Activated CD8-positive, alpha-beta memory T cell treated with anti-CD3 and anti-CD28 coated beads, Interleukin-2, amount 50 U/mL, for 48 hours (primary cell): ENCODE measurements at regions not wholly inside any gene's neighbourhood (a gene's known extent, or its start where the extent isn't known, plus 50 kb on each side); places are given as distances from the start of the nearest gene placed in this dataset.

Experiments used
- DNase-seq: peaks from one replicate; pipeline ENCODE4 v3.0.0-alpha.2; 2020

DNA sequence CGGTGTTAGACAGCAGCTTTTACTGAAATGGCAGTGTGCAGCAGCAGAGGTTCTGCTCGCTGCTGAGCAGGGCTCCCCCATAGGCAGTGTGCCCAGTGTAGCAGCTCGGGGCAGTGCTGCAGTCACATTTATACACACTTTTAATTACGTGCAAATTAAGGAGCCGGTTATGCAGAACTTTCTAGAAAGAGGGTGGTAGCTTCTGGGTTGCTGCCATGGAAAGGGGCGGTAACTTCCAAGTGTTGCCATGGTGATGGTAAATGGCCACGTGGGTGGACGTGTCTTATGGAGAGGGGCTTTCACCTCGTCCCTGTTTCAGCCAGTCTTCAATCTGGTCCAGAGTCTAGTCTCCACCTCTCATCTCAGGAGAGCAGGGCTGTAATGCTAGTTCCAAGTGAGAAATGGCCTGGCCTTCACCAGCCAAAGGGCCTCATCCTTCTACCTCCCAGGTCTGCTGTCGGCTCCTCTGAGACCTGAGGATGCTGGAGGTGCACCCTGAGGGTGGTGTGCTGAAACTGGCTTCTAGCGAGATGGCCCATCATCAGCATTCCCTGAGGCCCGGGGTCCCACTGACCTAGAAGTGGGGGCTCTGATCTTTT is 180.5 kb upstream of the PMEPA1 start:
- no peak for DNase-seq

DNA sequence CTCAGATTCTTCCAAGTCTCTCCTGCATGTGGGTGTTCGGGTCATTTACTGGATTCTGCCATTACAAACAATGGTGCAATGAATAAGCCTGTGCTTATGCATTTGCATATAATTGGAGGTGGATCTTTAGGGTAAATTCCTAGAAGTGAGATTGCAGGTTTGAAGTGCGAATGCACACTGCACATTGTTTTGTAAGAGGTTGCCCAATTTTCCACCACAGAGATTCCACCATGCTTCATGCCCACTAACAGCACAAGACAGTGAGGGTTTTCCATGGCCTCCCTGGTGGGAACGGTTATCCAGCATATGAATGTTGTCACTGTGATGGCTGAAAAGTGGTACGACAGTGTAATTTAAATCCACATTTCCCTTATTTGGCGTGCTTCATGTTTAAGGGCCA is 178.8 kb upstream of the PMEPA1 start:
- DNase-seq, result no peak

DNA sequence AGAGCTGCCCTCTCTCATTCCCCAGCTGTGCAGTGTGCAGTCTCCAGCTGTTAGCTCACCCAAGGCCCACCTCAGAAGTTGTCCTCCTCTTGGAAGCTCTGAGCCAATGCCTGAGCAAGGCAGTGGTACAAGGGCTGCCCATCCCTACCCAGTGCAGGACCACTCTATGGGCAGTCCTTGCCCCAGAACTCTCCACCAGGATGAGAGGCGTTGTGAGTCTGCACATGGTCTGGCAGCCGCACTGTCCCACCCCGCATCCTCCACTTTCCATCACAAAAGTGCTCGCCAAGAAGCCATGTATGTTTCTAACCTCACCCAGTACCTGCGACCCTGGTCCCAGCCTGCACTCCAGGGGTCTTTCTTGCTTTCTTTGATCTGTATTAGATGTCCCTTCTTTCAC is 175.1 kb upstream of the PMEPA1 start:
- no peak for DNase-seq

DNA sequence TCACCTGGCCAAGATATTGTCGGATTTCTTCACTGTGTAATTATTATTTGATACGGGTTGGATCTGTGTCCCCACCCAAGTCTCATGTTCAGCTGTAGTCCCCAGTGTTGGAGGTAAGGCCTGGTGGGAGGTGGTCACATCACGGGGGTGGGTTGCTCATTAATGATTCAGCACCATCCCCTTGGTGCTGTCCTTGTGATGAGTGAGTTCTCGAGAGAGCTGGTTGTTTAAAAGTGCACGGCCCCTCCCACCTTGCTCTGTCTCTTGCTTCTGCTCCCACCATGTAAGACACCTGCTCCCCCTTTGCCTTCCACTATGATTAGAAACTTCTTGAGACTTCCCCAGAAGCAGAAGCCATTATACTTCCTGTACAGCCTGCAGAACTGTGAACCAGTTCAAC is 173.9 kb upstream of the PMEPA1 start:
- DNase-seq, result peak; percentile 6

DNA sequence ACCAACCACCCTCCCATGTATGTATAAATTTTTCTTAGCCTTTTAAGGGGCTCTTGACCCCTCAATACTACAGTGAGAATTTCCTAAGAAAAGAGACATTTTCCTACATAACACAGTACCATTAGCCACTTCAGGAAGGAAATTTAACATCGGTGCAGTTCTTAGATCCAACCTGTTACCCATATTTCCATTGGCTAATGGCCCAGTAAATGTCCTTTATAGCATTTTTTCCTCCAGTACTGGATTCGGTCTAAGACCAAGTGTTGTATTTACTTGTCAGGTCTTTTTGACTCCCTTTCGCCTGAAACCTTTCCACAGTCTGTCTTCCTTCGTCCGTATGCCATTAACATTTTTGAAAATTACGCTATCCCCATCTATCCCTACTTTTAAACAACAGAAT is 173.4 kb upstream of the PMEPA1 start:
- DNase-seq, result no peak

DNA sequence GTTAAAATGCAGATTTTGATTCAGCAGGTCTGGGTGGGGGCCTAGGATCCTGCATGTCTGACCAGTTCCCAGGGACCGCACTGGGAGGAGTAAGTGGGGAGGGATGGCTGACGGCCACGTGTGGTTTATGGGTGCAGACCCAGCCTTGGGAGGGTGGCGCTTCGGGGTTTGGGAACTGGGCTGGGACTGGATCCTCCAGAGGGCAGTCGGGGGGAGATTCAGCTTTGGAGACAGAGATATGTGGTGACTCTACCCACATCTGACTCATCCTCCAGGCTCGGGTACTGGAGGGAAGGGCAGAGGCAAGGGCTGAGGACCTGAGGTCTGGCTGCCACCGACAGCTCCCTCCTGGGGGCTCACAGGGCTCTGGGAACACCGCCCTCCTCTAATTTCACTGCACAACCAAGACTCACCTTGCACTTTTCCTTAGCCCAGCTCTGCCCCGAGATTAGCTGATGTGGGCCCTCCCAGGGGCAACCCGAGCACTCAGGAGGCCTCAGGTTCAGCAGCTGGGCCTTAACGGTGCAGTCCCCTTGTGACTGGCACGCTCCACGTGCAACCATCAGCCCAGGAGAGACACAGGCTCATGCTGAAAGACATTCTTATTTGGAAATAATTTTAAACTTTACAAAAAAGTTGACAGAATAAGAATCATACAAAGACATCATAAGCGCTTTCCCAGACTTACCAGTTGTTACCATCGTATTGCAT is 172.8 kb upstream of the PMEPA1 start:
- DNase-seq, result peak; percentile 28

DNA sequence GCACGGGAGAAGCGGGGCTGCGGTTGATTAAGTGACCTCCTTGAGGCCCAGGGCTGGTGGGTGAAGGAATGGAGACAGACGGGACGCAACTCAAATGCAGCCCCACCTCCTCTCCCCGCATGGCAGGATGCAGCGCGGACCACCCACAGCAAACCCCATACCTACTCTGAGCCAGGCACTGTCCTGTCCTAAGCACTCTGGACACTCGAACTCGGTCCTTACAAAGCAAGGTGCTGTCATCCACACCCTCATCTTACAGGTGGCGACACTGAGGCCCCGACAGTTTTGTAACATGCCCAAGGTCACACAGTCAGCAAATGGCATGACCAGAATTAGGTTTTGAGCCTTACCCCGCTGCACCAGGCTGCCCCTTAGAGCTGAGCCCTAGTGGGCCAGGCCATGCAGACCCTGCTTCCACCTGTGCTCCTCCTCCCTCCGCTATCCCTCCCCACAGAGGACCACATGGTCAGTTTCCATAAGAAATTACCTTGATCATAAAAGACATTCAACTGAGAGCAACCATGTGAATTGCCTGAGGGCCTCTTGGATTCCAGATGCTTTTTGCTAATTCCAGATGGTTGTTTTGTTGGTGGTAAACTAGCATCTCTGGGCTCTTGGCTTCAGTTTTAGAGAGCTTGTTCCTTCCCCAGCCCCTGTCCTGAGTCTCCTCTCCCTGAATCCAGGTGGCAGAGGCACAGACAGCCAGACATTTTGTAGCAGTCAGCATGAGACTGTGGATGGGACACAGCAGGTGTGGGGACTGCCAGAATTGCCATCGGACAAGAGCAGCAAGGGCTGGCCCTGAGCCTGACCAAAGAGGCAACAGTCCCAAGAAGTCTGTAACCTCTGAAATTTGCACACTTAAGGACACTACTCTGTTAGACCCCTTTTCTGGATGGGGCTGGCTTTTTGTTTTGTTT is 171.9 kb upstream of the PMEPA1 start:
- DNase-seq, result no peak

DNA sequence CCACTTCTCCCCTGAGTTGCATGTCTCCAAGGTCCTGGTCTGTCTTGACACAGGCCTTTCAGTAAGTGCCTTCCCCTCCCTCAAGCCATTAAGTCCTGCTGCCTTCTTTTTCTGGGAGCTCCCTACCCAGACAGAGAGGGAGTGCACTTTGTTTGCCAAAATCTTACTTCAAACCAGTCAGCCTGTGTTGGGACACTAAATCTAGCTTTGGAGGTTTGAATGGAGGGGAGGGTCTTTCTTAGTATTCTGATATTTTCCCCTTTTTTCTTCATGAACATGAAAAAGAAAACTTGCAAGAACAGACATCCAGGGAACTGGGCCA is 170.7 kb upstream of the PMEPA1 start:
- DNase-seq, result no peak

DNA sequence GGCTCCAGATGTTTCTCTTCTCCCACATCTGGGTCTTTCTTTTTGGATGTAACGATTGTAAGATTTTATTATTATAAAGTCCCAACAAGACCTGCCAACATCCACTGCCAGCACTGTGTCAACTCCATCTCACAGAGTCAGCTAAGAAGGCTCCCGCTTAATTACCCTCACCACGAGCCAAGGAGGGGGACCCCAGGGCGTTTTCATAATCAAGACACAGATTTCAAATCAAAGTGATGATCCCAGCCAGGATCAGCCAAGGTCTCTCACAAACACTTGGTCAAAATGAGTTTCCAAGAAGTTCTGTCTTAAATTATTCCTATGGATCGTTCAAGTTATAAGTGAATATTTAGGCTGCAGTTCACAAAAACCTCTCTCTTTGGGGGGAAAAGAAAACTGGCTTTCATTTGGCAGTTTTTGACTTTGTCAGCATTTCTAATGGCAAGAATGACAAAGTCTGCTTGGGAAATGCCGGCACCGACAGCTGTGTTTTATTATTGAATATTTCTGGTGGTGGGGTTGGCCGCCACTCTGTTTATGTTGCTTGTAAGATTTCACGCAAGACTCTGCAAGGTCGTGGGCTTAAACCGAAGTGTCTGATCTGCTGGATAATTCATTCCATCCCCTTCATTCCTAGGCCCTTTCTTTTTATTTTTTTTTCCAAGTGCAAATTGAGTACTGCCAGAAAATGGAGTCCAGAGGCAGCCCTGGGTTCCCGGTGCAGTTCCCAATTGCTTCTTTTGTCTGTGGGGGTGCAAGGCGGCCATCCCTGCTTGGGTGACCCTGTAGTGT is 170.2 kb upstream of the PMEPA1 start:
- DNase-seq, result no peak

DNA sequence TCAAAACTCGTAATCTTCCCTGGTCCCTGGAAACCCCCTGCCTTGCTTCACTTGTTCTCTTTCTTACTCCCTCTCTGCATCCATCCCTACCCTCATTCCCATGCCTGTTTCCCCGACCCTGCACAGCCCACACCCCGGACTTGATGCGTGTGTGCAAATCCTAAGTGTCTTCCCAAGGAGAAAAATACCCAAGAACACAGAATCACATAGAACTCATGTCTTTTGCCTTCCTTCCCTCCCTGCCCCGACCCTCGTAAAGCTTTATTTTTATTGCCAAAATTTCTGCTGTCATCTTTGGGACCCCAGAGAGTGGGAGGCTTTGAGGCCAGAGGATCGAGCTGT is 169.6 kb upstream of the PMEPA1 start:
- DNase-seq, result no peak

DNA sequence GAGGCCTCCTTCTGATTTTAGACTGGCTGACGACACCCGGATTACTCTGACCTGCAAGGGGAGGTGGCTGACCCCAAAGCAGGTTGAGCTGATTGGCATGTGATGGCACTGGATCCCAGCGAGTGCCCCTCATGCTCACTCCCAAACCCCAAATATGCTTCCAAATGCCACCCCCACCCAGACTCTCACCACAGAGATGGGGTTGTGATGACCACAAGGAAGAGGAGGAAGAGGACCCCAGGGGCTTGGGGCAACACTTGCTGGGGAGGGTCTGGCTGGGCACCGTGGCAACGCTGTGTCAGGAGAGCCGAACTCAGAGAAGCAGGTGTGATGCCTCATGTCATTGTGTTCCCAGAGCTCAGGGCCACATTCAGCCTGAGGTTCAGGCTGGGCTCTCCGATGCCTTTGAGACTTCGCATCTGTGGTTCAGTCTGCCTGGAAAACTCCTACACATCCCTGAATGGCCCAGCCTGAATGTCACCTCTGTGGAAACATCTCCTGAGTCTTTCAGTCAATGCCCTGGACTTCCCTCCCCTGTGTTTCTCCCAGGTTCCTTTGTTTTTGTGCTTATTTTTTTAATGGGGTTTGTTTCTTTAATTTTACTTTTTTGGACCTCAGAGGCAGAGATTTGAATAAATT is 169.1 kb upstream of the PMEPA1 start:
- DNase-seq, result no peak

DNA sequence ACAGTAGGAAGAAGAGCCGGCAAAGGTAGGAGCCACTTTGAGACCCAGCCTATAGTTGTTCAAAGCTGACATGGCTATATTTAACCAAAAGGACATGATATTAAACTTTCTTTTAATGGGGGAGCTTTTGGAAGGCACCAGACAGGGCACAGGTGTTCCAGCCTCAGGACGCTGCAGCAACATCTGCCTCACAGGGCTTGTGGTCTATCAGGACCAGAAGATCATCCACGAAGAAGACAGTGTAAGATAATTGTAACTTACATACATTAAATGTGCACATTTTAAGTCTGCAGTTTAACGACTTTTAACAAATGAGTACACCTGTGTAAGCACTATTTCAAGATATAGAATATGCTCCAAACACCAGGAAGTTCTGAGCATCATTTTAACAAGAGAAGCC is 168.2 kb upstream of the PMEPA1 start:
- no peak for DNase-seq

DNA sequence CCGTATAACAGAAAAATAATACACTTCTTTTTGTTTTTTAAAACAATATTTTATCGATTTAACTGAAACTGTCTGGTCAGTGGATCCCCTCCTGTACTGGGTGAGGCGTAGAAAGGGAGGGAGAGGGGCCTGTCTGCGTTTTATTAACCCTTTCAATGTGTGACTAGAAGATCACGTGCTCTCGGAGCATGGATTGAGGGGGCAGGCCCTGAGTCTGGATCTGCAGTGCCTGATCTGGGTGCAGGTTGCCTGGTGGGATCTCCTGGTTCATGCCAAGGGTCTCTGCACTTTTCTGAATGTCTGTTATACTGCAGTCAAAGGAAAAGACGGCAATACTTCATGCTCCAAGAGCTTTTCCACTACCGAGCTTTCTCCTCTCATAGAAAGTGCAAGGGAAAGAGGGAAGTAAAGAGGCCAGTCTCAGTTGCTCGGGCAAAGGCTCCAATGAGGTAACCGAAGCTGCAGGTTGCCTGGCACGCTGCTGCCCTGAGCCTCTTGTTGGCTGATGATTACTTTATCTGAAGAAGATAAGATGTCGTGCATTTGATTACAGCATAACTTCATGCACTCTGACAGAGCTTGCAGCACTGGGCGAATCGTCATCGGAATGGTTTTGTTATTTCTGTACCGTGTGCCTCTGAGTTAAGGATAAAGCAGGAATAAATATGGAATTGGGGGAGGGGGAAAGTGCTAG is 167.5 kb upstream of the PMEPA1 start:
- DNase-seq, result no peak

DNA sequence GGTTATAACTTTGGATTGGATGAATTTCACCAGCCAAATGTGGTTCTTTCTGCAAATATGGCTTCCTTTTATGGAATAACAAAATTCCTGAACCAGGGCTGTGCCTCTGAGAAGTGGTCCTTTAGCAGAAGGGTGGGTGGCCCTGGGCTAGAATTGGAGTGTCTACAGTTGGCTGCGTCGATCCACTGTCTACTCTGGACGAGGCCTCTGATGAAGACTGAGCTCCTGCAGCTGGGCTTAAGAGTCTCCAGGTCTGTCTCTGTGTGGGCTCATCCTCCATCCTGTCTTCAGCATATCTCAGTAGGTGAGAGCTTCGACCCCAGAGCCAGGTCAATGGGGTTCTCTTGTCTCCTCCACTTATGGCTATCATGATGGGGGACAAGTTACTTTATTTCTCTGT is 166.3 kb upstream of the PMEPA1 start:
- no peak for DNase-seq

DNA sequence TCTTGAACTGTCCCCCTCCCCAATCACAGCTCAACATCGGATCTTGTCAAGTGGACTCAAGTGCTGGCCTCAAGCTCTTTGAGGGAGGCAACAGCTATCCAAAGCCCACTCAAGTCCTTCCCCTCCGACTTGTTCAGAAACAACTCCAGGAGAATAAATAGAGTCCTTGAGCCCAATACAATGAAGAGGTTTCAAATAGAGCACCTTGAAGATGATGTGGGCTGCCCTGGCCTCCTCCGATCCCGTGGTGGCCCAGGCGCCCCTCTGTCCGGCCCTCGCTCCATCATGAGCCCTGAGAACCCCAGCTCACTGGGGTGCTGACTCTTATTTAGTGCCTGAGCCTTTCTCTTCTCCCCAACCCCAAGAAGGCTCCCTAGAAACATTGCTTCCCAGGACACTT is 164.3 kb upstream of the PMEPA1 start:
- DNase-seq, result no peak

DNA sequence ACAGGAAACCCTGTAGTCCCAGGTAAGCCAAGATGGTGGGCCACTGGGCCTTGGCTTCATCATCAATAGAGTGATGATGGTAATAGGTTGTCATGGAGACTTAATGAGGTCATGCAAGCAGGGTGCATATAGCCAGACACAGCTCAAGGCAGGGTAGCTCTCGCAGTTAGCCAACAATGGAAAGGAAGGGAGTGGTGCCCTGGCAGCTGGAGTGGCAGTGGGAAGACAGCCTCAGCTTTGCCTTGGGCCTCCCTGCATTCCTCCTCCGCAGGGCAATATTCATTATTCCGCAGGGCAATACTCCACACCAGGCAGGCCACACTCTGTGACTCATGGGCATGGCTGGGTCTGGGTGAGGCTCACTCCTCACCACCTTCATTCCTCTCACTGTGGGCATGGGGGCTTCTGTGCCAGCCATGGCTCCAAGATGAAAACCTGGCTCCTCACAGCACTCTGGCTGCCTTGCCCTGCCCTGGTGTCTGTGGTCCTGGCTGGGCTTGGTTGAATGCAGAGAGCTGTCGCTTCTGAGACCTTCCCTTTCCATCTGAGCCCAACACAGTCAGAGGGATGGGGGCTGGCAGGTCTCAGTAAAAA is 163.1 kb upstream of the PMEPA1 start:
- DNase-seq, result no peak

DNA sequence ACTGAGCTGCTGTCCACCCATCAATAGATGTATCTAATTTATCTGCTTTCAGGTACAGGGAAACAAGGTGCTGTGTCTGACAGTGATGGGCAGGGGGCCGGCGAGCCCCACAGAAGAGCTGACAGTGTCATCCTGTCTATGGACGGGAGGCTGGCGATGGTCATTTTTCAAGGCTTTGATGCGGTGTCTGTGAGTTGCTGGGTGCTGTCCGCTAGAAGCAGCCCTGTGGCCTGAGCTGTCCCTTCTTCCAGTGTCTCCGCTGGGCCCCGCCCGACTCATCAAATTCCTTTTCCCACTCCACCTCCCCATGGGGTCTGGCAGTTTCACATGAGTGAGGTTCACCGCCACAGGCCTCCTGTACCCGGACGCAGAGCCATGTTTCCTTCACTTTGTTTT is 161.4 kb upstream of the PMEPA1 start:
- no peak for DNase-seq

DNA sequence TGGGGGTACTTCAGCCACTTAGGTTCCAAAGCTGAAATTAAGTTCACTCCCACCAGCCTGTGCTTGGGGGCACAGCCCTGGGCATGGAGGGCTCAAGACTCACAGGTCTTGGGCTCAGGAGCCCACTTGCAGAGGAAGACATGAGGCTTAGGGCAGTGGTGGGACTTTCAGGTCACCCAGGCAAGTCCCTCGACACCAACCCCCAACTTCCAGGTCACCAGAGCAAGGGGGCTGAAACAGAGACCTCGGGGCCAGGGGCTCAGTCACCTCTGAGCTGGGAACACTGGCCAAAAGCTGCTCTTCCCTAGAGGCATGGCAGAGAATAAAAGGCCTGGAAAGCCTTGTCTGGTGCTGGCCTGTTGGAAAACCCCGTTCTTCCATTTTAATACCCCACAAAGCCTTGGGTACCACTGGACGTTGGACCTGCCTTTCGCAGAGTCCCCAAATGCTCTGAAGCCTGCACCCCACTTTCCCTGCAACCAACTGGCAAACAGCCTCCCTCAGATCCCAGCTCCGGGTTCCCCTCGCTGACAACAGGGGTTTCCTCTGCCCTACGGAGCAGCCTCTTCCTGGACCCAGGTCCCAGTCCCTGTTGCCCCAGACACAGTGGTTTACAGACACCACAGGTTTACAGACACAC is 160.9 kb upstream of the PMEPA1 start:
- DNase-seq, result no peak

DNA sequence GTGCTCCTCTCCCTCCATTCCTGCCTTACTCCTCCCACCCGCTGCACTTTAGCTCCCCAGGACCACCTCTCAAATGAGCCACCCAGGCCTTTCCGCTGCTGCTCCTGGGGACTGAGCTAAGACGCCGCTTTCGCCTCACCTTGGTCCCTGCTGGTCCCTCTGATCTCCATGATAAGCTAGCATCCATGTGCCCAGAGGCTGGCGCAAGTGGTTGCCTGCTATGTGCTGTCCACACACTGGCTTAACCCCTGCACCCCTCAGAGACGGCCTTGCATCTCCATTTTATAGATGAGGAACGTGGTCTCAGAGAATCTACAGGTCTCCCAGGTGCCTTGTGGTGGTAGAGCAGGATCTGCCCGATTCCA is 160.1 kb upstream of the PMEPA1 start:
- no peak for DNase-seq

DNA sequence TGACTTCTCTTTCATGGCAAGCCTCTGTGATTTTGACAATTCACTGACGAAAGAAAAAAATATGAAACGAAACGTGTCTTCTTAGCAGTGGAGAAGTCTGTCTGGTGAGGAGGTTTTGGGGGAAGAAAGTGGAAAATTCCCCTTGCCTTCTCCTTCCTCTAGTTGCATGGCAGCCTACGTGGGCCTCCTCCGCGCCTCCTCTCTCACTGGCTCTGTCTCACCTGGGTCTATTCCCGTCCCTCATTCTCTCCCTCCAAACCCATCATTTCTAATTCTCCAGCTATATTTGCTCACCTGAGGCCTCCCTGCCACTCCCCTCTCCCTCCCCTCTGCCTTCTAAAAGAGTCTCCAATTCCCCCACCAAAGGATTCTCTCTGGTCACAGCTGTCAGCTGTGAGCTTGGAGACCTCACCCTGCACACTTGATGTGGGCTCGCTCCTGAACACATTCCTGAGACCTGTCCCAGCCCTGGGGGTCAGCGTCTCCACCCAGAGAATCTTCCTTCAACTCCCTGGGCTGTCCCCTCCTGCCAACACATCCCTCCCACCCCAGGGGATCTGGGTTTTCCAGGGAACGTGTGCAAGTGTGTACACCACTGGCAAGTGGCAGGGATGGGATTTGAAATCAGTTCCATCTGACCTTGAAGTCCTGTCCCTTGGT is 159.6 kb upstream of the PMEPA1 start:
- DNase-seq, result no peak

DNA sequence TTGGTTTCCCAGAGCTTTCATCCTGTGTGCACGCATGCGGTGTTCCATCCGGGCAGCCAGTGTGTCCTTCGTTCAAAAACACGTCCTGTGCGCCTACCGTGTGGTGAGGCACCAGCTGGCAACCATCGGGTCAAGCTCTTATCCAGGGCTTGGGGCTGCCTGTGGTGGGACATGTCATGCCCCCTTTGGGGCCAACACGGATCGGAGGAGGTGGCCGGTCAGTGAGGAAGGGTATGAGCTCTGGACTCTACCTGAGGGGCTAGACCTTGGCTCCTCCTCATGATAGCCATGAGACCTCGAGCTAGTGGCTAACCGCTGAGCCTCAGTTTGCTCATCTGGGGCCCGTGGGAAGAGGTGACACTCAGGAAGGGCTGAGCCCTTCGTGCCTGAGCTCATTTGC is 158.5 kb upstream of the PMEPA1 start:
- DNase-seq, result no peak
